Renal cortex interstitium (tissue), 11 donors: ENCODE measurements at regions not wholly inside any gene's neighbourhood (a gene's known extent, or its start where the extent isn't known, plus 50 kb on each side); places are given as distances from the start of the nearest gene placed in this dataset.

Experiments used
- DNase-seq, 11 donors: peaks; one replicate each; pipeline ENCODE4 v3.0.0-alpha.2; 2013; ENCODE audit warnings: low read depth in 9 of 11, low spot score in 4 of 11; ENCODE audit errors: extremely low read depth in 1 of 11

DNA sequence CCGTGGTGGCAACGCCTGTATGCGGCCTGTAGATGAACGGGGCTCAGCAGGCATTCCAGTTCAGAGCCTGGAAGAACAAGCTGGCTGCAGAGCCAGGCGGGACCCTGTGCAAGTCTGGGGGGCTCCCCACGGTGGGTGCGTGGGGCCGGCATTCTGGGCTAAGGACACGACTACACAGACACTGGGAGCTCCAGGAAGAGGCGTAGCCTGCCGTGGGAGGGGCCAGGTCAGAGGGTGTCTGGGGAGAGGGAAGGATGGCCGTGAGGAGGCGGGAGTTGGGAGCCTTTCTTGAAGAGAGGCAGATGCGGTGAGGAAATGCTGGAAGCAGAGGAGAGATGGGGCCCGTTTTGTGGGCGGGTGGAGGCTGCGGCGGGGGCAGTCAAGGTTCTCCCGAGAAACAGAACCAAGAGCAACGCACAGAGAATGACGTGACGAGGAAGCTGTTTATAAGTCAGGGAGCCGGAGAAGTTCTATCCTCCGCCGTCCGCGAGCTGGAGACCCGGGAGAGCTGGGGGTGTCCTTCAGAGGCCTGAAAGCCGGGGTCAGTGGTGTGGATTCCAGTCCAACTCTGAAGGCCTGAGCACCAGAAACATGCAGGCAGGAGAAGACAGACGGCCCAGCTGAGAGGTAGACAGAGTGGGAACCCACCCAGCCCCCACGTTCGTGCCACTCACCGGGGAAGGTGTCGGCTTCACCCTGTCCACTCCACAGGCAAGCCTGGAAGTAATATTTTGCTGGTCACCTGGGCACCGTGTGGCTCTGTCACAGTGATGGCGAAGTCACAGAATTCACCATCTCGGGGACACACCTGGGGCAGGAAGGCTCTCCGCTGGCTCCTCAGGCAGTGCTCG lies 529.6 kb downstream of the BRD1 start:
- no peak for DNase-seq

DNA sequence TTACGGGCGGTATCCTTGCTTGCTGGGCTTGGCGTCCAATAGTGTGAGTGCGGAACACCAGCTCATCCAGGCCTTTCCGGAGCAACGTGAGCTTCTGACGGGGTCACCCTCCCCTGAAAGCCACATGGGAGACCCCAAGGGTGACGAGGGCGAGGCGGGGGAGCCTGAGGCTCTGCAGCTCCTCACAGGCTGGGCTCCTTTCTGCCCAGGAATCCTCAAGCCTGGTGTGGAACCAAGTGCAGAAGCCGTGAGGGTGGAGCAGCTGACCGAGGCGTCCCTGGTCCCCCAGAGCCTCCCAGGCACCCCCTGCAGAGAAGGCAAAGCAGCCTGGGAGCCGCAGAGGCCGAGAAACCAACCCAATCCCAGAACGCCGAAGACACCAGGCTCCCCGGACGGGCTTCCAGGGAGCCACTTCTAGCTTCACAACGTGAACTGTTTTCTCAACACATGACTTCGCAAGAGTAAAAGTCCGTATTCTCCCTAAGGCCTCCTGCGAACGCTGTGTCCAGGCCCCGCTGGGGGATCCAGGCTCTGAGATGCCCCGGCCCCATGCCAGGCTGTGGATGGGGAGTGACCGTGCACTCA lies 530.3 kb downstream of the BRD1 start:
- DNase-seq, result no peak

DNA sequence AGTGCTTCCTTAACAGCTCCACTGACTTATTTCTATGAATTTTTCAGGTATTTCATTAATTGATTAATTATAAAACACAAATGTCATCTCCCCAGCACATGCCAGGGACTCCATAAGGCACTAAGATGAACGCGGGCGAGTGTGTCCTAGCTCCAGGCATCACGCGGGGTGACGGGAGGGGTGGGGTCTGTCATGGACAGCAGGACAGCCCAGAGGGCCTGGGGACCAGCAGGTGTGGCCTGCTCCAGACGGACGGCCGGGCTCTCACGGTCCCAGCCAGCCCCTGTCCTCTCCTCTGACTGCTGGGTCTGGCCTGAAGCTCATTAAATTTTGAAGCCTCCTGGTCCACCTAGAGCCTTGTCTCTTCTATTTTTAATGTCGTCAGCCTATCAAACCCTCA lies 531.1 kb downstream of the BRD1 start:
- no peak for DNase-seq

DNA sequence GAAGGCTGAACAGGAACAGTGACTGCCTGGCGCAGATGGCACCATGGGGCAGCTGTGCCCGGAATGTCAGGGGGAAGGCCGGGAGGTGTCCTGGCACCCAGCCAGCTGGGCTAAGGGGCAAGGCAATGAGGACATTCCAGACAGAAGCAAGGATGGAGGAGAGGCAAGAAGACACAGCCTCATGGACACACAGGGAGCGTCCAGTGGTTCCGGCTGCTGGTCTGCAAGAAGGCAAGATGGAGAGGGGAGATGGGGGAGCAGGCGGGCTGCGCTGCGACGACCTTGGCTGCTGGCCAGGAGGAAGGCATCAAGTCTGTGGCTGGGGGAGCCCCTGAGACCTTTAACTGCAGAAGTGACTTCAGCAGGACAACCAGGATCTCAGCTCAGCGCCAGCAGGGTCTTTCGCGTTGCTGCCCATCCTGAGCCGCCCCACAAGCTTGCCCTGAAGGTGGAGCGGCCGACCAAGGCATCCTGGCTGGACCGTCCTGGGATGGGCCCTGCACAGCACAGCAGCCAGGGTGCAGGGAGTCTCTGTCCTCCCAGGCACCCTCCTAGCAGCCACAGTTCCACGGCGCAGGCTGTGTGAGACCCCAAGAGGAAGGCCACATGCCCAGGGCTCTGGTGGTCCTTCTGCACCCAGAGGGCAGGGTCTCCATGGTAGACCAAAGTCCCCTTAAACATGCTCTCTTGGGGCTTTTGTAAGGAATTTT lies 531.7 kb downstream of the BRD1 start:
- DNase-seq, result no peak

DNA sequence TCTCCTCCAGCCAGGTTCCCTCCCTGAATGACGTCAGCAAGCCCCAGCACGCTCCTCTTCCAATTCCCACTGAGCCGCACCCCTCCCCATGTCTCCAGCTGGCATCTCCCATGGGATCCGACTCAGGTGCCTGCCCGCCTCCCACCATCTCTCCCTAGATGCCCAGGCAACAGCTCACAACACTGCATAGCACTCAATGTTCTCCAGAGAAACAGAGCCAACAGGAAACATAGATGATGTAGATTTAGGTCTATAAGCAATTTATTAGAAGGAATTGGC lies 532.3 kb downstream of the BRD1 start:
- no peak for DNase-seq

DNA sequence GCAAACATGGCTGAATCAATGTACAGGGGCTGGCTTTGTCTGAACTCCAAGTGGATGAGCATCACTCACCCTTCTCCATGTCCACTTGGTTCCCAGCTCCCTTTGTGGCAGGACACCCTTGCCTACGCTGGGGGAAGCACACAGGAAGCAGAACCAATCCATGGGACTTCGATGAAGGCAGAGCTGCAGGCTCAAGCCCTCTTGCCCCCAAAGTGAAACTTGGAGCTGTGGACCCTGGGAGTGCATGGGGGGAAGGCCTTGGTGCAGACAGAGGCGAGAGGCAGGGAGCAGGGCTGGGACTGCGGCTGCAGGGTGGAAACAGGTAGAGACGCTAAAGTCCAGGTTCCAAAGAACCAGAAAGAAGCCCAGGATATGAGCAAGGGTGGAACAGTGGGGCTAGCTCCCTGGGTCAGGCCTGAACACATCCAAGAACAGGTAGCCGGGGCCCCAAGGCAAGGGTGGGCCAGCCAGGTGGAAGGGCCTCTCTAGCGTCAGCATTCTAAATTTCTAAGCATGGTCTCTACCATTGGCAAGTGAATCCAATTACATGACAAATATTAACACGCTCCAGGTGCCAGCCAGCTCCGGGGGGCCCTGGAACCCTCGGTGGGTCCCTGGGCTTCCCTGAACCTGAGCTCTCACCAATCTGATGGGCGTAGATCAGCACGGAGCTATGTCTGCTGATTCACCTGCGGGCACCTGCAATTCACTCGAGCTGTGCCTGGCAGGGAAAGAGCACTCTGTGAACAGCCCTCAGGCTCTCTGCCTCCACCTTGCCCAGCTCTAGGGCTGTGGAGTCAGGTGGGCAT lies 532.8 kb downstream of the BRD1 start:
- DNase-seq, result no peak

DNA sequence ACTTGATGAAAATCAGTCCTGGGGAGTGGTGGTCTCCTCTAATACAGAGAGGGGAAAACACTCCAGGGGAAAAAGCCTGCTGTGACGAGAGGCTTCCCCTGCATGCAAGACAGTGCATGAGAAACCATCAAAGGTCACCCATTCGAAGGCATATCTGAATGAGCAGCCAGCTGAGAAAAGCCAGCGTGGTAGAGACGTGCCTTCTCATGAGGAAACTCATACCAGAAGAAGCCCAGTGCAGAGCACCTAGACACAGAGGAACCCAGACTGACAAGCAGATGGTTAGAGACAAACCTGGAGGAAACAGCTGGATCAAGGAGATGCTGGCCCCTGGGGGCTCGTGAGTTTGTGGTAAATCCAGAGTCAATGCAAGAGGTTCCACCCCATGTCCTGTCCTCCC lies 534.8 kb downstream of the BRD1 start:
- no peak for DNase-seq

DNA sequence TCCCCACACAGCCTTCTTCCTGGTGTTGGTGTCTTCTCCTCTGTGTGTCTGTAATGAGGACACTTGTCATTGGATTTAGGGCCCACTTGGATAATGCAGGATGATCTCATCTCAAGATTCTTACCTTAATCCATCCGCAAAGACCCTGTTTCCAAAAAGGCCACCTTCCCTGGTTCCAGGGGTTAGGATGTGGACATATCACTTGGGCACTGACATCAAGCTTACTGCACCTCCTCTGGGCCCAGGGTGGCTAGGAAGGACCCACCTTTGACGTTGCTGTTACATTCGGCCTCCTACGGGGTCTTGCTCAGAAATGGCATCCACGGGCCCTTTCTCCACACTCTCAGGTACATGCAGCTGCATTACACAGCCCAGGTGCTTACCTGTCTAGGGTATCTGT lies 535.9 kb downstream of the BRD1 start:
- DNase-seq, result no peak

DNA sequence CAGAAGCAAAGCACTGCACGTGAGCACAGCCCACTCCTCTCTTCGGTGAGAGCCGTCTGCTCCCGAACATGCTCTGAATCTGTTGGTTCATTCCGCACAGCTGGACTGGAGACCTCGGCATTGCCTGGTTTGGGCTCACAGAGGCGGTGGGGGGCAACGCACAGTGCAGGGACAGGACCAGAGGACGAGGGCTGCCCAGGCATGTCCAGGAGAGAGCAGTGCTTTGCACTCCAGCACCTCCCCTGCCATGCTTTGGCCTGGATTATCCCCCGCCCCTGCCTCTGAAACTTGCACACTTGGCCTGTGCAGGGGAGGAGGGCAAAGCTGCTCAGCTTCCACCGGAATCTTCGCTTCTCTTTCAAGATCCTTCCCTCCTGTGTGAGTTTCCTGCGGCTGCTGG lies 536.5 kb downstream of the BRD1 start:
- DNase-seq, result no peak

DNA sequence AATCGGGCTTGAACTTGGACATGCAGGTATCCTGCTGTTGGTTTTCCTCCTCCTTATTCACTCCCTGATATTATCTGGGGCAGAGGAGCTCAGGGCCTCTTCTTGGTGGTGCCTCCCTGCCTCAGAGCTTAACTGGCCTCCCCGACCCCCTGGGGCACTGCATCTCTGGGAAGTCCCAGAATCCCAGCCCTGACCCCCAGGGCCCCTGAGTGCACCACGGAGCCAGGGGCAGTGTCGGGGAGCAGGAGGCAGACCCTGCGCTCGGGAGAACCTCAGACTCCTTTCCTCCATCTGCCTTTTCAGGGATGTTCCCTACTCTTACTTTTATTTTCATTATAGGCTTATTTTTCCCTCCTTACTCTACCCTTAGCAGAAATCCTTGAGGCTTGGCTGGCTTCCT lies 537.0 kb downstream of the BRD1 start:
- DNase-seq, result no peak

DNA sequence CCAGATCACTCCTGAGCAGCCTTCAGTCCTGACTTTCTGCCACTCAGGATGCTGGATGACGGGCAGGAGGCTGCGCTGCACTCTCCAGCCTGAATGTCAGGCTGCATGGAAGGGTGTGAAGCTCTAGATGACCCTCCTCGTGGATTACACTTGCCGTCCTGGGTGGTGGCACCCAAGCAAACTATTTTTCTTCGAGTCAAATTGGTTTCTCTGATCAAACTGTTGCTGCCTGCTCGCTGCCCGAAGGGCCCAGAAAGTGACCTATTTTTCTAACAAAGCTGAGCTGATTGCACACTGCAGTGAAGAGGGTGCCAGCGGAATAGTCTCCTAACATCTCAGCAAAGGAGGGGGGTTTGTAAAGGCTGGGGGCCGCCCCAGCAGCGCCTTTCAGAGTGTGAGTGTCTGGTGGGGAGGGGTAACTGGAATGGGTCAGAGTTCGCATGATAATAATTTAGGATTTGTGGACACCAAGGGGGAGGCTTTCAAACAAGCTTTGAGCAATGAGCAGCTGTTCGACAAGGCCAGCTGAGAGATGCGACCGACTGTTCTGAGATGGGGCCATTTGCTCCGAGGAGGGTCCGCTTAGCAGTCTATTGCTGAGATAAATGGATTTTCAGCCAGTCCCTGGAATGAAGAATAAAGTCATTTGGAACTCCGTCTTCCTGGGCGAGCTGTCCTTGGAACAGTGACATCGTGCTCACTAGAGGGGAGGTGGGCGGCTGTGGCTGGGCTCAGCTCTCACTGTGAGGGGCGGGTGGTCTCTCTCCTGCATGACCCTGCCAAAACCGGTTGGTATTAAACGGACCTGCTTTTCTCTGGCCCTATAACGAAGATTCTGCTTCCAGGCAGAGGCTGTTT lies 537.6 kb downstream of the BRD1 start:
- no peak for DNase-seq

DNA sequence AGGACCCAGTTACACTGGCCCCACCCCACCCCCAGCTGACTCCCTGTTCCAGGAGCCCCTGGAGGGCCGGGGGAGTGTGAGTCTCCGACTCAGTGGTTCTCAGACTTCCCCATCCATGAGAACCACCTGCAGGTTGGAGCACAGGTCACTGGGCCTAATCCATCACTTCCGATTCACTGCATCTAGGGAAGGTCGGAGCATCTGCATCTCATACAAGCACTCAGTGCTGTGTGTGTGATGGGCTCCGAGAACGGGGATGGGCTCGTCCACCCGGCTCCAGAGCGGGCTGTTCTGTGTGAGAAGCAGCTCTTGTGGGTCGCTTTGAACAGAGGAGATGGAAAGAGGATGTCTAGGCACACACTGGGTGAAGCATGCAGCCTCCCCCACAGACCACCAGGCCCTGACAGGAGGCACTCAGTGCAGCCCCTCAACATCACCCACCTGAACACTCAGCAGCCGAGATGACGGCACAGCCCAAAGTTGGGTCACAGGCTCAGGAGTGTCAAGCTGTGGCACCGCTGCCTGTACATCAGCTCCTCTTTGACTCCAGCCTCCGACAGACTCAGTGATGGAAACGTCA lies 541.4 kb downstream of the BRD1 start:
- DNase-seq, result no peak

DNA sequence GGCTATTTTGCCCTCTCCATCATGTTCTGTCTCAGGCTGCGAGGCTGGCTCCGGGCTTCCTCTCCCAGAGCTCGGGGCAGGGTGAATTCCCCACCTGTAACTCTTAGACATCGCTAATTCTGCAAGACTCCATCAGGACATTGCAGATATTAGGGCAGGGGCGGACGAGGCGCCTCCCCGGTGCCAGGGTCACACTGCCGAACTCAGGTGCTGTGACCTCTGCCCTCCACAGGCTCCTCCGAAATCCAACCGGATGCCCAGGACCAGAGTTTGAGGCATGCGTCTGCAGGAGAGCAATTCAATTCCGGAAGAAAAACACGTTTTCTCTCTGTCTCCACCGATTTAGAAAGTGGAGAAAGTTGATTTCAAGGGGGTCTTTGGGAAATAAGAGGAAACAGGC lies 542.7 kb downstream of the BRD1 start:
- no peak for DNase-seq

DNA sequence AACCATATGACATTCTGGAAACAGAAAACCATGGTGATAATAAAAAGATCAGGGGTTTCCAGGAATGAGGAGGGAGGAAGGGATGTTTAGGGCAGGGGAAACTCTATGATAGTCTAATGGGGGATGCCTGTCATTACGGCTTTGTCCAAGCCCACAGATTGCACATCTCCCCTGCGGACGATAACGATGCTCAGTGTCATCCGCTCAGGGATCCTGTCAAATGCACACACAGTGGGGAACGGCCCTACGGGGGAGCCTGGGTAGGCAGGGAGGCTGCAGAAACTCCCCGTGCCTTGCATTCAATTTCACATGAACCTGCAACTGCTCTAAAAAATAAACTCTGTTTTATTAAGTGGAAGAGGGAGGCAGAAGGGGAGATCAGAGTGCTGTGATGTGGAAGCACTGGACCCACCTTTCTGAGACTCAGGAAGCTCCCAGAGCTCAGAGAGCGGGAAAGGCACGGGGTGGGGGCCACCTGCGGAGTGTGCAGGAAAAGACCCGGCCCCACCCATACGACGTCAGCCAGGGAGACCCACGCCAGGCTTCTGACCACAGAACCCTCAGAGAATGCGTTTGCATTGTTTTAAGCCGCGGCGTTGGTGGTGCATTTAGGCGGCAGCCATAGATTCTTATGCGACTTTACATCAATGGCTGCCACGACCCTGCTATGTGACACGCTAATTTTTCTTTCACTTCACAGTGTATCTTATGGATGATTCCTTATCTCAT lies 543.5 kb downstream of the BRD1 start:
- no peak for DNase-seq

DNA sequence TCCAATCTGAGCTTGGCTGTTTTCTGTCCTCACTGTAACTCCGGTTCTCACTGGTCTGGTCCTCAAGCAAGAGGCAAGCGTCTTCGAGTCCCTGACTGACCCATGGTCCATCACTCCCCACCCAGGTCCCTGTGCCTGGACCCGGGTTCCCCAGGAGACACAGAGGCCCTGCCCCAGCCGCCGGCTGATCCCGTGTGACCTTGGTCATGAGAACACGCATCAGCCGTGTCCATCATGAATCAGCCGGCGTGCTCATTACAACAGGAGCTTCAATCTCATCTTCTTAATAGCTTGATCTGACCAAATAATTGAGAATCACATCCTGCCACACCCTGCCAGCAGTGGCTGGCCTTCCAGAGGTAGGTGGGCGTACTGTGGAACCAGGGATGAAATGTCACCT lies 545.1 kb downstream of the BRD1 start:
- no peak for DNase-seq

DNA sequence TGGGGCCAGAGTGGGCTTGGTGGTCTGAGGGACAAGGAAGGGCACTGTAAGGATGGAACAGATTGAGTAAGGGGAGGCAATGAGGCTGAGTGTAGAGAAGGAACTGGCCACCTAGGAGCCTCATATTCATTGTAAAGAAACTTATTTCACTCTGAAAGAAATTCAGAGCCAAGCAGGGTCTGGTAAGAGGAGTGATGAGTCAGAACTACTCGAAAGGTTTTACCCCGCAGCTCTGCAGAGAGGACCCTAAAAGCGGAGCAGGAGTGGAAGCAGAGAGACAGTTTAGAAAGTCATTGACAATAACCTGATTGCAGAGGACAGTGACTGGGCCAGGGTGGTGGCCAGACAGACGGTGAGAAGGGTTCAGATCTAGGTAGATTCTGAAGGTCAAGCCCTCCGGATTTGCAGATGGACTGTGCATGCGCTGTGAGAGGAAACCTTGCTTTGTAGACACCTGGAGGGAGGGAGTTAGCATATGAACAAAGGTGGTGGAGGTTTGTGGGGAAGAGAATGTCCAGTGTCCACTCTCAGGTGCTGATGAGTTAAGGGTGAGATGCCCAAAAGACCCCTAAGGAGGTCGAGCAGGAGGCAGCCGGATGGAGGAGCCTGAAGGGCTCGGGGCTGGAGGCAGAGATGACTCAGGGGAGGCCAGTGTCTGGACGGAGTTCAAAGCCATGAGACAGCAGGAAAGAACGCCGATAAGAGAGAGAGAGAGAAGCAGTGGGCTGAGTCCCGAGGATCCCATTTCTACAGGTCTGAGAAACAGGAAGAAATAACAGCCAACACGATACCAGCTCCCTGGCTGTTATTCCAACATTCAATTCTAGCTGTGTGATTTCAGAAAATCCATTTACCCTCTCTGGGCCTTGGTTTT lies 546.0 kb downstream of the BRD1 start:
- DNase-seq, result no peak

DNA sequence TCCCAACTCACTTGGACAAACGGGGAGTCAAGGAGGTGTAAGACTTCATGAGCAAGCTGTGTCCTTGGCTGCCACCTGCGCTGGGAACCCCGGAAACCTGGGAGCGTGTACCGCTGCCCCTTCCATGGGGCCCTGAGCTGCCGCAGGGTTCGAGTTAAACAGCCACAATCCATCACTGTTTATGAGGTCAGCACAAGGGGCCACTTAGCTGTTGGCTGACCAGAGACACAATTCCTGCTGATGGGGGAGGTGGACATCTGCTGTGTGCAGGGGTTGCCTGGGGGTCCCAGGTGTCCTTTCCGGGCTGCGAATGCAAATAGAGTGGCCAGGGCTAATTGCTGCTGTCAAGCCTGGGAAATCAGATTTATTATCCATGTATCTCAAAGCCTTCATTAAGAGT lies 549.3 kb downstream of the BRD1 start:
- peak in 3 of 11 donors; percentile 12 to 42 (median 32) for DNase-seq
